Spleen (tissue), 7 donors: ENCODE measurements at regions not wholly inside any gene's neighbourhood (a gene's known extent, or its start where the extent isn't known, plus 50 kb on each side); places are given as distances from the start of the nearest gene placed in this dataset.

ENCODE experiments used
- POLR2A ChIP-seq, 3 donors: fragments of 450-650 bp; IDR thresholded peaks; one replicate each; pipeline ENCODE4 v1.5.1; 2017; ENCODE audit warnings: antibody characterized with exemption in 3 of 3, mild to moderate bottlenecking in 1 of 3
- TF ChIP-seq, protein P1 (sequence below), 11 experiments: fragments of 200-600 bp in 7 of 11; fragments of 450-650 bp in 4 of 11; sonication (generic) in 4 of 11; IDR thresholded peaks in 8 of 11; conservative IDR thresholded peaks in 3 of 11; 1 replicate in 7 of 11; 2 replicates in 4 of 11; pipeline versions ENCODE4 v1.4.0 to v1.8.0; 2016 to 2021; ENCODE audit warnings: antibody characterized with exemption in 11 of 11, inconsistent platforms in 4 of 11, mild to moderate bottlenecking in 1 of 11
- donor health status: DM: no; HTN: no; CAD: no; lungs with moderate emphysema.
- donor health status: DM: no; HTN: no; CAD: no.
- donor health status: DM: no; HTN: no; CAD: no.

DNA sequence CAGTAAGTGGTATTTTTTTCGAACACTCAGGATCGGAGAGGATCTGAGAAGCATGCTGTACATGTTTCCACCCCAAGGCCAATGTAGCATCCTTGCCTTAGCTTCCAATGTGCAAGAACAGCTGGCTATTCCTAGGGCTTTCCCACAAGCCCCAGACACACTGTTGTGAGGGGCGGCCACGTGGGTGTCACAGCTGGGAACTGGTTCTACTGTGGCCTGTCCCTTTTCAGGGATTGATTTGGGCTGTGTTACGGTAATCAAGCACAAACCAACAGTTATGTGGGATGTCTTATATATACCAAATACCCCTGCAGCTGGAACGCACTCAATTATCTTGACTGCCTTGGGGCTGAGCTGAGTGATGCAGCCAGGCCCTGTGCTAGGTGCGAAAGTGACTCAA is 116.3 kb upstream of the CXCR4 start:
- no peak for TF ChIP-seq POLR2A (IDR thresholded peaks at IDR 0.05)
- TF ChIP-seq, protein P1, sequence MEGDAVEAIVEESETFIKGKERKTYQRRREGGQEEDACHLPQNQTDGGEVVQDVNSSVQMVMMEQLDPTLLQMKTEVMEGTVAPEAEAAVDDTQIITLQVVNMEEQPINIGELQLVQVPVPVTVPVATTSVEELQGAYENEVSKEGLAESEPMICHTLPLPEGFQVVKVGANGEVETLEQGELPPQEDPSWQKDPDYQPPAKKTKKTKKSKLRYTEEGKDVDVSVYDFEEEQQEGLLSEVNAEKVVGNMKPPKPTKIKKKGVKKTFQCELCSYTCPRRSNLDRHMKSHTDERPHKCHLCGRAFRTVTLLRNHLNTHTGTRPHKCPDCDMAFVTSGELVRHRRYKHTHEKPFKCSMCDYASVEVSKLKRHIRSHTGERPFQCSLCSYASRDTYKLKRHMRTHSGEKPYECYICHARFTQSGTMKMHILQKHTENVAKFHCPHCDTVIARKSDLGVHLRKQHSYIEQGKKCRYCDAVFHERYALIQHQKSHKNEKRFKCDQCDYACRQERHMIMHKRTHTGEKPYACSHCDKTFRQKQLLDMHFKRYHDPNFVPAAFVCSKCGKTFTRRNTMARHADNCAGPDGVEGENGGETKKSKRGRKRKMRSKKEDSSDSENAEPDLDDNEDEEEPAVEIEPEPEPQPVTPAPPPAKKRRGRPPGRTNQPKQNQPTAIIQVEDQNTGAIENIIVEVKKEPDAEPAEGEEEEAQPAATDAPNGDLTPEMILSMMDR (IDR thresholded peaks at IDR 0.05 in 8 of 11, conservative IDR thresholded peaks at IDR 0.05 in 3 of 11) = no peak
